Inflammatory macrophage (primary cell): ENCODE measurements at regions not wholly inside any gene's neighbourhood (a gene's known extent, or its start where the extent isn't known, plus 50 kb on each side); places are given as distances from the start of the nearest gene placed in this dataset.

ENCODE experiments used
- DNase-seq, 2 donors: peaks; one replicate each; pipeline ENCODE4 v3.0.0-alpha.2; 2020 to 2022

- DNase-seq = no peak
Measured at GRCh38 chr3:72256716-72257115, 471.8 kb upstream of the PROK2 start.

DNA sequence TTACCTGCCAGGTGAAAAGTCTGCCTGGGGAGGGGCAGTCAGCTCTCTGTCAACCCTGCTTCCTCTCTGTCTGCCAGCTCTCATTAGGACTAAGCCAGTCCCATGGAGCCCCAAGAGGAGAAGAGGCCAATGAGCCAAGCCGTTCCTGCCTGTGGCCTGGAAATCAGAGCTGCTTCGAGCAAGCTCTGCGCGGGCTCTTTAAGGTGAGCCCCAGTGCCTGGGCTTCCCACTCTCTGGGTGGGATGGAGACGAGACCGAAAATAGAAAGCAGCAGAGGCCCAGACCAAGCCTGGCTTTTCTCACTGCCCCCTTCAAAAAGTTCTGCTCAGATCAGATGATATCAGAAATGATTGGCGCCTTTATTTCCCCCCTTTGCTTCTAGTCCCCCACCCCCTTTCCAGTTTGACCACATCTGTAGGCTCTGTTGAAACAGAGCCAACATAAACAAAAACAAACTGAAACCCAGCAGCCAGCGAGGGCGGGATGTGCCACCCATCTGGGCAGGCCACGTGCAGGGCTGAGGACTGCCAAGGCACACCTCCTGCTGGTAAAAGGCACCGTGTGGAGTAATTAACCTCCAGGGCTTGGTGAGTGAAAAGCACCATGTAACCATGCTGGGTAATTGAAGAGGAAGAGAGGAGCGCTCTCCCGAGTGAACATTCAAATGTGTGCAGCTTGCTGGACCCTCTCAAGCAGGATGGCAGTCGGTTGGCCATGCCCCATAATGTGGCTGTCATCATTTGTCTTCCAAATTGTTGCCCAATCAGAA, 471.0 kb upstream of the PROK2 start:
- peak in 1 of 2 donors; percentile 21 for DNase-seq

- DNase-seq = no peak
Measured at GRCh38 chr3:72255191-72255590, 470.2 kb upstream of the PROK2 start.

DNA sequence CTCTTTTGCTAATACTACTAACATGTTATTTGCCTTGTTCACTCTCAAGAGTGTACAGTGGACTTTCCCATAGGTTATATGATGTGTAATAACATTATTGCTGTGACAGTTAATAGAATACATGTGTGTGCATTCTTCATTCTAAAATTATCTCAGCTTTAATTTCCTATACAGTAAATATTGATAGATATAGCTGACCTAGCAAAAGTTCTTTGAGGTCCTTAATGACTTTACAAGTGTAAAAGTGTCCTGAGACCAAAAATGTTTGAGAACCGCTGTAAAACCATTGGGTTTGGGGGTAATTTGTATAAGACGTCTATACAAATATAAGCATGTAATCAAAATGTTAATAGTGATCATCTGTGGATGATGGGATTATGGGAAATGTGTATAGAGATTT, 469.5 kb upstream of the PROK2 start:
- no peak for DNase-seq

GRCh38 chr3:72250725-72251124, 465.8 kb upstream of the PROK2 start:
- no peak for DNase-seq

DNA sequence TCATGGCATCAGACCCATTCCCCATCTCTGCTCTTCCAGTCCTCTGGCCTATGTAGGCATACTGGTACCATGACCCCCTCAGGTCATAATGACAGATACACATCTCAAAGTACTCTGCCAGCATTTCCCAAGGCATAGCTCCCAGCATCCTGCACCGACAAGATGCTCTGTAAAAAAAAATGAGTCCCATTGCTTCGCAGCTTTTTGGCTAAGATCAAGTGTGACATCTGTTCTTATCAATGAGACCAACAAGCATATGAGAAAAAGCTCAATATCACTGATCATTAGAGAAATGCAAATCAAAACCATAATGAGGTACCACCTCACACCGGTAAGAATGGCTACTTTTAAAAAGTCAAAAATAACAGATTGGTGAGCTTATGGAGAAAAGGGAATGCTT, 463.9 kb upstream of the PROK2 start:
- DNase-seq = no peak

DNA sequence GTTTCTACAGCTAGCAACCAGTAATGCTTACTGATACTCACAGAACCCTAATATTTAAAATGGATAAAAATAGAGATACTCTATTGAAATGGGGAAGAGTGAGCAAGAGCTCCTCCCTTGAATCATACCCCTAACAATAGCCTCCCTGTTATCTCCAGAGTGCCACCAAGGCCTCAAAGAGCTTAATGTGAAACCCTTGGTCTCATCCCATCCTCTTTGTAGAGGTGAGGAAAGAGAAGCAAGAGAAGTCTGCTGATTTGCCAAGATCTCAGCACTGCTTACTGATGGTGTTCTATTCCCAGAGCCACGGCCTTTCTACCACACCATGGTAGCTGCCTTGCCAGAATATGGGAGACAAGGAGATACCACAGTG, 463.4 kb upstream of the PROK2 start:
- DNase-seq = no peak

DNA sequence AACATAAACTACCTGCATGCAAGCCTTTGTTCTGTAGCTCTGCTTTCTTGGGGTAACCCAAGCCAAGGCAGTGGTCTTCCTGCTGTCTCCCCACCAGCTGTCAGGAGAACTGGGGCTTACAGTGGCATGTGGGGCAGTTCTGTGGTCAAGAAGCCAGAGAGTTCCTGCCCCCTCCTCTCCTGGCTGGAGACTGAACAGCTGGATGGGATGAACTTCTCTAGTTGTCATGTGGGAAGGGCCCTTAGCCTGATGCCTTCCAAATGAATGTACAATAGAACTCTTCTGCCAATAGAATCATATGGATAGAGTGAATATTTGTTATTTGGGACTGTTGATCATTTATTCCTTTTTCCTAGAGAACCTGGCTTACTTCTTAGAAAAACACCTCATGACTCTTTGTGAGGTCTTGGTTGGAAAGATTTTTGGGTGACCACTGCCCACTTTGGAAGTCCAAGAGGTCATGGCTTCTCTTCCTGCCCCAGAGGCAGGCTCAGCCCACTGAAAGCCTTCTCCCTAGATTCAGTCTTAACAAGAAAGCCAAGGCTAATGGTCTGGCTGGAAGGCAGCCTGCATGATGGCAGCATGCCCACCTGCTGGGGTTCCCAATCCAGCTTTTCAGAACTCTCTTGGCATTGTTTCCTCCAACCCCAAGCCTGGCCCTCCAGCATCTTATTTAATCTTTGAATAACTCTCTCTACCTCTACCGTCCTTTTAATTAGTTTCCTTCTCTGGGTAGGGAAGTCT, 462.9 kb upstream of the PROK2 start:
- no peak for DNase-seq

DNA sequence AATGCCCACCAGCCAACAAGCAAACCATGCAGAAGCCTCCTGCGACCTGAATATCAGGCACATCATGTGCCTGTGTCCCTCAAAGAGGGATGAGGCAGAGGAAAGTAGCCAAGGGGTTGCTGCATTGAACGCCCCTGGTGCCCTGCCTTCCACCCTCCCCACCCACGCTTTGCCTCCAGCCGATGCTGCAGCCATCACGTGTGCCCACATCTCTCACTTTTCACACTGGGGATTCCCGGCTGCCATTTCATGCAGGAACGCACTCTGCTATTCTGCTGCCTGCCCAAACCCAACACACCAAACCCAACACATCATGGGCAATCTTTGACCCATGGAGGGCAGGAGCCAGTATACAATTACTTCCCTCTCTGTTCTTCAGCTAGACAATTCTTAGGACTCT, 462.2 kb upstream of the PROK2 start:
- DNase-seq = no peak

DNA sequence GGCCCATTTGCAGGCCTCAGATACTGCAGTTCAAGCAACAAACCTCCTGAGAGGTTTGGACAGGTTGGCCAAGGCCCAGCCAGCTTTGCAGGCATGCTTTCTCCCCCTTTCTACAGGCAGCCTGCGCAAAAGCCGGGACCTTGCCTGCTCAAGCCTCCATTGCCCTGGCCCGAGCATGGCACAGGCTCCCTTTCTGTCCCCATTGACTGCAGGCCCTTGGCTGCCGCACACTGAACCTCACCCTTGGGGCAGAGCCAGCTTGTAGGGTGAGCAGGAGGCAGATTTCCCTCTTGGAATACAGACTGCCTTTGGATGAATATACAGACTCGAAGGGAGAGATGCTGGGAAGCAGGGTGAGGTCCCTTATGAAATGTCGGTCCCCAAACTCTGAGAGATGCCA, 461.7 kb upstream of the PROK2 start:
- no peak for DNase-seq

DNA sequence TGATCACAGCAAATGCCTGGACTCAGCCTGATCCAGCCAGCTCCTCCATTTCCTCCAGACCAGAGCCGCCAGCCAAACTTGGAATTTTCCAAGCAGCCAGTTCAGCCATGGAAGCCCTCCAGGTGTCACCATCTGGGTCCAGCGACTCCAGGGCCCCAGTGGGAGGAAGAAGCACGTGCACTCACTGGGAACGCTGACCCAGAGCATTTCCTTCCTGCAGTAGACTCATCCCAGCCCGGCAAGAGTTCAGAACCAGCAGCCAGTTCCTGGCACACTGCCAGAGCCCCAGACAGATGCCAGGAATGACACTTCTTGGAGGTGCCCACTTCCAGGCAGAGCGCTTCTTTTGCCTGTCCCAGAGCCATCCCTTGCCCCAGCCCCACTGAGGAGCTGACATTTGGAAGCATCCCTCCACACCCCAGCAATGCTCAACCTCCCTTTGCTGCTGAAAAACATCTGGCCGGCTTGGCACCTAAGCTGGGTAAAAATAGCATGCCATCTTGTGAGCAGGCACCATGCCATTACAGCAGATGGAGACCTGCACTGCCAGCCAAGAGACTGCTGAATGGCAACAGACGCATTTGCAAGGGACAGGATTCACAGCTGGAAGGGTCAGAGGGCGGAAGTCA, 460.3 kb upstream of the PROK2 start:
- no peak for DNase-seq

DNA sequence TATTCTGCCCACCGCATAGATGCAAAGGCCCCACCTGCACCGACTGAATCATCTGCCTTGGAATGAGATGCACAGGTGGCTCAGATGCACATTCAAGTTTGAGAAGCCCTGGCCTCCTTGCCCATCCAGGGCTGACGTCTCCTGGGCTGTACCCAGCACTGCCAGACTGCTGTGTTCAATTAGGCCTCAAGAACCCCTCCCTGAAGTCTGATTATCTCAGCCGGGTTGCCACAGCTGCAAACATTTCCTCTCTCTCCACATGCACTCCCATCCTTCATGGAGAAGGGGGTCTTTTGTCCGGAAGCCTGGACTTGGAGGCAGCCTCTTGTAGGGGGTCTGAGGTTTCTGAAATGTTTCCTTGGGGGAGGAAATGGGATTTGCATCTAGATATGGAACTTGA, 459.4 kb upstream of the PROK2 start:
- no peak for DNase-seq

DNA sequence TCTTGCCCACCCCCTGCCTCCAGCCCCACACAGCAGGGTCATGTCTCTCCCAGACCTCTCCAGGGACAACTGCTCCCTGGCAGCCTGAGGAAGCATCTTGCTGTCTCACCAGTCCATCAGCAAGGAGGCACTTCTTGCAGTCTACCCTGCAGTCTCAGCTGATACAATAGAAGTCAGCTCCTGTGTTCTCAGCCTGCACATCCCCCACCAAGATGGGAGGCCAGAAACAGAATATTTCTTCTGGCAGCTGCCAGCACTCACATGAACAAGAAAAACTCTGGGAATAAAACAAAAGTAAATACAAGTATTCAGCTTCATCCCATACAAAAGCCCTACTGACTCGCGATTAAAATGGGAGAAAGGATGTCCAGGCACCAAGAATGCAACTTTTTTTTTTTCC, 457.4 kb upstream of the PROK2 start:
- DNase-seq = no peak

DNA sequence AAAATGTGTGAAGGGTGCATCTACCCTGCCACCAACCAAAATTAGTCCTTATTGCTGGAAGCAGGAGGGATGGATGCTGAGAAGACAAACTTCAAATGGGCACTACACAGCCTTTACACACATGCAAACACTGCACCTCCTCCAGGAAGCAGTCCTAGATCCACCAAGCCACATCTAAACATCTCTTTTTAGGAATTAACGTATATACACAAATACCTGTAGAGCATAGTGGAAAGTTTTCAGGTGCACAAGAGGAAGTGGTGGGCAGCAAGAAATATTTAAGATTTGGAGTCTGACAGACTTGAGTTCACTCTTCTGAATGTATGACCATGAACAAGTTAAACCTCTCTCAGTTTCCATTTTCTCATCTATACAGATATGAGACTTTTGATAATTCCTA, 456.6 kb upstream of the PROK2 start:
- no peak for DNase-seq

DNA sequence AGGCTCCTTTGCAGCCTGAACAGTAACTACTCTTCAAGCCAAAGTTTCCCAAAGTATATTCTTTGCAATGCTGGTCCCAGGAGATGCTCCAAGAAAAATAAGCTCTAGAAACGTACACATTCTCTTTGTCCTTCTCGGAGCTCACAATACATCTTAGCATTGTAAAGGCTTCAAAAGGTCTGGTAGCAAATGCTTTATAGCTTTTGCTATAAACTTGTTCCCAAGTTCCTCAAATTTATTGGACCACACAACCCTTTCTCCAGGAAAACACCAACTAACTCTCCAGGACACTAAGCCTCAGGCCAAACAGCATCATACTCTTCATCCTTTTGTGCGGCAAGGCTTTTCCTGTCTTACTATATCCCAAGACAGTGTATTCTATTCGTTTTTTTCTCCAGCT, 455.6 kb upstream of the PROK2 start:
- no peak for DNase-seq

- DNase-seq = no peak
Measured at GRCh38 chr3:72238801-72239200, 453.9 kb upstream of the PROK2 start.

GRCh38 chr3:72238010-72238691, 453.2 kb upstream of the PROK2 start:
- DNase-seq = no peak

DNA sequence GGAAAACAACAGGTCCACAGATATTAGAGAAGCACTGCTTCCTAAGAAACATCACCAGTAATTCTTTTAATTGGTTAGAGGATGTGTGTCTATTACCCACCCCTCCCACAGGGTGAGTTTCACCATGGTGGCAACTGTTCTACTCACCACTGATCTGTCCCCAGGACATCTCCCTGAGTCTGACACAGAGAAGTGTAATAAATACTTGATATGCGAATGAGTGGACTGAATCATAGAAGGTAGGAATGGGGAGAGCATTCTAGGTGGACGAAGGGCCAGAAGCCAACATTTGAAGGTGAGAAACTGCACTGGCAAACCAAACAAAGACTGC, 452.7 kb upstream of the PROK2 start:
- no peak for DNase-seq

GRCh38 chr3:72234391-72234790, 449.4 kb upstream of the PROK2 start:
- no peak for DNase-seq

- DNase-seq = no peak
Measured at GRCh38 chr3:72233571-72233970, 448.6 kb upstream of the PROK2 start.

DNA sequence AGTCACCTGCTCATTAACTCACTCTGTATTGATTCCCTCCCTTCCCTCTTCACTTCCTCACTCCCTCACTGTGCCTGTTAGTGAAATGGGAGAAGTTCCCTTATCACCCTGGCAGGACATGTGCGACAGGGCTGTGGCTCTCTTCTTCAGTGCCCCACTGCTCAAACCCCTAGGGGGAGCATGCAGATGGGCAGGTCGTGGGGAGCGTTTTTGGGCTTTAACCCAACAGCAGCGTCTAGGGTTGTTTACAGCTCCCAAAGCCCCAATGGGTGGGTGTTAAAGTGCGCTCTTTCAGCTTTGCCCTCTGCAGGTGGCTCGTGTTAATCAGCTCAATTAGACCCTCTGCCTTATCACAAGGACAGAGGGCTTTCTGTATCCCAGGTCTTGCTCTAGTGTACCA, 447.8 kb upstream of the PROK2 start:
- peak in 1 of 2 donors; percentile 15 for DNase-seq

DNA sequence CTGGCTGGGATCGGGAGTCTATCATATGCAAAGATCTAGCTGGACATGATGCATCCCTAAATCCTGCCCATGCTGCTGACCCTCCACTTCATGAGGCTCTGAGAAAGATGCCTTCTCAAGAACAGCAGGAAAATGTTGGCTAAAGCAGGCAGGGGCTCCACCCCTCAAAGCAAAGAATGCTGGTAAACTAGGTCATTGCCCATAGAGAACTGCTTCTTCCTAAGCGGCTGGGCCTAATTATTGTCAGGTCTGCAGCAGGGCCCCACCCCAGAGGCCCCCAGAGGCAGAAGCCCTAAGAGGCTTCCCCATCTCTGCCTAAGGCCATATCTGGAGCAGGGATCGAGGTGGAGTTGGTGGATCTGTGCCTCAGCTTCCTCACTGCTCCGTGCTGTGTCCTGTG, 447.4 kb upstream of the PROK2 start:
- no peak for DNase-seq

DNA sequence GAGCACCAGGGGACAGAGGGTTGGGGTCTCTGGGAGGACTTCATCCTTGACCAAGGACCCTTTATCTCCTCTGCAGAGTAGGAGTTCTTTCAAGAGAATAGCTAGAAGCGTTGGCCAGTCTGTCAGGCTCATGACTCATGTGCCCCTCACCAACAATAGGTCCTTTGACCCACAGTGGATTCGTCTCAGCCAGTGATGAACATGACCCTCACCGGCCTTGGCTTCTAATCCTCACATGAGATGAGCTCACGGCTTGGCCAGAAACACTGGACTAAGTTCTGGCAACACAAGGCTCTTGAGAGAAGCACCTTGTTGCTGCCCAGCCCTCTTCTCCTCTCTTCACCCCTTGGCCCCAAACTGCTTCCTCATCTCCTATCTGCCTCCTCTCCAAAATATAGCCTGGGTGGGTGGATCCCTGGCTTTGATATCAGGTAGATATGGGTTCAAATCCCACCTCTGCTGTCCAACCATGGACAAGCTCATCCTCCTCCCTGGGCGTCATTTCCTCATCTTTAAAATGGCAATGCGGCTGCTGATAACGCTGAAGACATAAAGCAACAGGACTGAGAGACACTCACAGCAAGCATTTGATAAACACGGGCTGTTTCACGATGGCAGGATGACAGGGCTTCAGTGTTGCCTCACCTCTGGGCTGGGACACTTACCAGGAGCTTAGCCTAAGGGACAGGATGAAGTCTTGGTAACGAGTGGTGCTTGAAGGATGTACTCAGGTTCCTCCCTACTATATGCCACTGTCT, 446.7 kb upstream of the PROK2 start:
- DNase-seq = no peak
